H7 (cell line): ENCODE measurements at regions not wholly inside any gene's neighbourhood (a gene's known extent, or its start where the extent isn't known, plus 50 kb on each side); places are given as distances from the start of the nearest gene placed in this dataset.
"Not testable (repeated sequence)": the region's sequence is repeated elsewhere in the genome, so short reads cannot be mapped to it uniquely, and the experiment has no call there.

Experiments used
- DNase-seq: peaks from one replicate; pipeline ENCODE4 v3.0.0; 2012
- H3K27me3 ChIP-seq: 2 replicates; pipeline ENCODE4 v1.6.0; 2011; ENCODE audit warnings: mild to moderate bottlenecking, low read length; ENCODE audit not compliant: control insufficient read depth, insufficient read depth
- H3K36me3 ChIP-seq: replicated peaks from 2 replicates; pipeline ENCODE4 v1.5.1; 2011; ENCODE audit warnings: low read length; ENCODE audit not compliant: control insufficient read depth, insufficient read depth
- H3K4me3 ChIP-seq: 2 replicates; pipeline ENCODE4 v1.5.1; 2011; ENCODE audit warnings: low read depth, mild to moderate bottlenecking, control low read depth, low read length, moderate library complexity; ENCODE audit not compliant: insufficient read depth

DNA sequence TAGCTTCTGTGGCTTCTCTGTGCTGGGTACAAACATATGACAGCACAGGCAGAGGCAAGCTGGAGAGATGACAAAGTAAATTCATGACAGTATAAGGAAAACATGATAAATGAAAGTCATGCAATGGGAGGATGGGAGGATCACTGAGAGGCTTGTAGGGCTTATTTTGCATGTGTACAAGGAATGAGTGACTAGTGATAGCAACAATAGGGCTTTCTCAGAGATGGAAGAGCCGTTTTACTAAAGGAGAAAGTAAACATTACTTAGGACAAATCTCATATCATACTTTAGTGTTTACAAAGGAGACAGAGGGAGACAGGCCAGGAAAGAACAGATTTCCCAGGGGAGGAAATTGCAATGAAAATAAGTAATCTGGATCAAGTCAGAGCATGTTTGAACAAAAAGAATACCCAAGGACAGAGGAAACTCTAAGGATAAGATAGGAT lies 82.5 kb upstream of the RBMS1 start:
- Histone ChIP-seq H3K27me3 (no peaks in the 10 kb centered on the region), H3K4me3 (no peak overlapping the region), H3K36me3 (no peaks in the 10 kb centered on the region)
- DNase-seq, result no peak

DNA sequence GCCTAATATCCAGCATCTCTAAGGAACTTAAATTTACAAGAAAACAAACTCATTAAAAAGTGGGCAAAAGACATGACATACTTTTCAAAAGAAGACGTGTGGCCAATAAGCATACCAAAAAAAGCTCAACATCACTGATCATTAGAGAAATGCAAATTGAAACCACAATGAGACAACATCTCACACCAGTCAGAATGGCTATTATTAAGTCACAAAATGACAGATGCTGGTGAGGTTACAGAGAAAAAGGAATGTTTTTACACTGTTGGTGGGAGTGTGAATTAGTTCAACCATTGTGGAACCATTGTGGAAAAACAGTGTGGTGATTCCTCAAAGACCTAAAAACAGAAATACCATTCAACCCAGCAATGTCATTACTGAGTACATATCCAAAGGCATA lies 83.5 kb upstream of the RBMS1 start:
- not testable (repeated sequence) for H3K36me3 ChIP-seq, H3K27me3 ChIP-seq, H3K4me3 ChIP-seq, DNase-seq

- no peaks in the 10 kb centered on the region for H3K27me3 ChIP-seq
- no peaks in the 10 kb centered on the region for H3K36me3 ChIP-seq
- DNase-seq, result no peak
- no peak overlapping the region for H3K4me3 ChIP-seq
These were observed 87.4 kb upstream of the RBMS1 start for GRCh38 chr2:160581035-160581434.

GRCh38 chr2:160581448-160581847 lies 87.8 kb upstream of the RBMS1 start:
- H3K36me3 ChIP-seq, result no peaks in the 10 kb centered on the region
- H3K4me3 ChIP-seq, result no peak overlapping the region
- H3K27me3 ChIP-seq, result no peaks in the 10 kb centered on the region
- peak; percentile 21 for DNase-seq

- H3K36me3 ChIP-seq, result no peaks in the 10 kb centered on the region
- no peaks in the 10 kb centered on the region for H3K27me3 ChIP-seq
- no peak for DNase-seq
- no peak overlapping the region for H3K4me3 ChIP-seq
These were observed 88.5 kb upstream of the RBMS1 start for GRCh38 chr2:160582081-160582480.

DNA sequence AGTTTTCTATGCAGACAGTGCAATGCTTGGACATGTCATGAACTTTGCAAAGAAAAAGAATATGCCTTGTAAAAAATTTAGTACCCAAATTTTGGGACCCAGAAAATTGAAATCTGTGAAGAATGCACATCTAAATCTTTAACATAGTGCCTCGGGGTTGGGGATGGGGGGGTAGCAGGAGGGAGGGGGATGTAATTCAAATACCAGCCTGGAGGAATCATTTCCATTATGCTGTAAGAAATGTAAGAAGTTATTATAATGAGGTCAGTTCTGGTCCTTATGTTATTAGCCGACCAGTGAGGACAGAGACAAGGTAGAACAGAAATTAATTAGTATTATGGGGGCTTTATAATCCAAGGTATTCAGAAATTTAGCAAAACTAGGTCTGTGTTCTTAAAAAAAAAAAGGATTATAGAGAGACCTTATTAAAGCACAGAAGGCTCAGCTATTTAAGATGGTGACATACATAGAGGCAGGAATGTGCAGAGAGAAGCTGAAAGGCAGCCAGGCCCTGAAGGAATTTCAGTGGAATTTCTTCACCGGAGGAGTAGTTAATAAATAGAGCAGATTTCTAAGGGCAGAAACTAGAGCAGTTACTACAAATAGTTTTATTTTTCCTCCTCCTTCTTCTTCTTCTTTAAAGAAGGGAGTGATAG lies 89.0 kb upstream of the RBMS1 start:
- DNase-seq, result peak; percentile 9
- Histone ChIP-seq H3K27me3 (no peaks in the 10 kb centered on the region), H3K36me3 (no peaks in the 10 kb centered on the region), H3K4me3 (no peak overlapping the region)

DNA sequence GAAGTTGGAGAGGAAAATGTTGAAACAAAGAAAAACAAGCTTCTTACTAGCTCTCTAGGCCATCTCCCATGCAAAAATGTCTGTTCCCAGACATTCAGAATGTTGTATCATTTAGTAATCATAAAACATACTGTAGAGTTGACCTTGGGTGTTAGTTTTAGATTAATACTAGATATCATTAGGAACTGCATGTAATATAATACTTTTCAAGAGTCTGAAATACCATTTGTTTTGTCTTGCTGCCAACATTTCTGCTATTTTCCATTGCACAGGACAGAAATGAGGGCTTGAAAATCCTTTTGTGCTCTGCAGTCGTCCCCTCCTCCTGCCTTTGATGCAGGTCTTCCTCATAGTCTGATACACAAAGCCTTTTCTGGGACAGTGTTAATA lies 89.5 kb upstream of the RBMS1 start:
- Histone ChIP-seq H3K36me3 (no peaks in the 10 kb centered on the region), H3K4me3 (no peak overlapping the region), H3K27me3 (no peaks in the 10 kb centered on the region)
- no peak for DNase-seq

DNA sequence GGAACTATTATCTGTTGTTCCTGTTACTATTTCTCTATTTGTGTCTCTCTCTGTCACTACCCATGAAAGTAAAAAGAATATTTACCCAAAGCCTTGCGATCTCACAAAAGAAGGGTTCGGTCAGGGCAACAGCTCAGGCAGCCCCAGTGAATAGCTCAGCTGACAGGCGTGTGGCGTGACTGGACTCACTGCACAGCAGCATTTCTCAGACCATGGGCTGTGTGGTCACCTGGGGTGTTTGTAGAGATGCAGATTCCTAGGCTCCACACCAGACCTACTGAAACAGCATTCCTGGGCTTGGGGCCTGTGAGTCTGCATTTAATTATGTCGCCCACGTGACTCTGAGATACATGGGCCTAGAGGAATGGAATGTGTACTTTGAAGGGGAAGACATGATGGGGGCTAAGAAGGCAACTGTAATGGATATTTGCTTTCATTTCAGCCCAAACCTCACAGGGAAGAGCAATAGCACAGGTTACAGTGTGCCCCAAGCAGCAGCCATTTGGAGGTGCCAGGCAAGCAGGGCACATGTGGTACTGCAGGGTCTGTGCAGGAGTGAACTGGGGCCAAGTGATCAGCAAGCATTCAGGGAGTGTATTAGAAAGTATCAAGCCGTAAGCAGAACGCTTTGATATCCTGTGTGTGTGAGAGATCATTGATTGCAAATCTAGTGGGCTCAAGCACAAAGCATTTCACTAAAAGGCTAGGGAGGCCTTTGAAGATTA lies 90.4 kb upstream of the RBMS1 start:
- no peak for DNase-seq

DNA sequence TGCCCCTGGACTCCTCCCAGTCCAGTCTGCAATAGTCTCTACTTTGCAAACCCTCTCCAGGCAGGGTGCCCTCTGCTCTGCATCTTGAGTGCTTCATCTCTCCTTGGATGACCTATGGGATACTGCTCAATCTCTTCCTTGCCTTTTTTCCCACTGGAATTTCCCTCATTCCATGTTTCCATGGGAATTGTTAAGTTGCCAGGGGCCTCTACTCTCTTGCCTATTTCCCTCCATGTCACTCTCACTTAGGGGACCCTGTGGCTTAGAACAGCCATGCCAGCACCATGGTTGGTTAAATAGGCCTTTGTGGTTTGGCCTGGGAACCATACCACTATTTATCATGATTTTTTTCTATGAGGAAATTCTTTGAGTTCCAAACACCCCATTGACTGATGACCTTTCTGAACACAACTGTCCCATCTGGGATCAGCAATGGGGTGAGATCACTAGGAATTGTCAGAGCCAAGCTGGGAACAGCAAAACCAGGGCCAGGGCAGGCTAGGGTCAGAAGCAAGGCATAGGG lies 91.4 kb upstream of the RBMS1 start:
- Histone ChIP-seq H3K36me3 (no peaks in the 10 kb centered on the region), H3K4me3 (no peak overlapping the region), H3K27me3 (no peaks in the 10 kb centered on the region)
- no peak for DNase-seq

More for the DNA sequence above, 90.4 kb upstream of the RBMS1 start:
- Histone ChIP-seq H3K27me3 (no peaks in the 10 kb centered on the region), H3K4me3 (no peak overlapping the region), H3K36me3 (no peaks in the 10 kb centered on the region)

DNA sequence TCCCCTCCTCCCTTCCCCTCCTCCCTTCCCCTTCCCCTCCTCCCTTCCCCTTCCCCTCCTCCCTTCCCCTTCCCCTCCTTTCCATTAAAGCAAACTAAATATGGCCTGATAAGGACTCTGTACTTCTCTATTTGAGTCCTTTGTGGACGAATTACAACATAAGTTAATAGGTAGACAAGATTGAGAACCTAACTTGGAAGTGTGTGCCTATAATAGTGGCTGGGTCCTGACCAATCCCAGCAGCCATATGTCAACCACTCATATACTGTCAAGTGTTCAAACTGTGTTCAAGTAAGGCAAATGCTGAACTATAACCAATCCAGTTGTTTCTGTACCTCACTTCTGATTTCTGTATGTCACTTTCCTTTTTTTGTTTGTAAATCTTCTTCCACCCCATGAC lies 97.1 kb upstream of the RBMS1 start:
- Histone ChIP-seq H3K27me3 (no peaks in the 10 kb centered on the region), H3K36me3 (no peaks in the 10 kb centered on the region), H3K4me3 (no peak overlapping the region)
- no peak for DNase-seq

DNA sequence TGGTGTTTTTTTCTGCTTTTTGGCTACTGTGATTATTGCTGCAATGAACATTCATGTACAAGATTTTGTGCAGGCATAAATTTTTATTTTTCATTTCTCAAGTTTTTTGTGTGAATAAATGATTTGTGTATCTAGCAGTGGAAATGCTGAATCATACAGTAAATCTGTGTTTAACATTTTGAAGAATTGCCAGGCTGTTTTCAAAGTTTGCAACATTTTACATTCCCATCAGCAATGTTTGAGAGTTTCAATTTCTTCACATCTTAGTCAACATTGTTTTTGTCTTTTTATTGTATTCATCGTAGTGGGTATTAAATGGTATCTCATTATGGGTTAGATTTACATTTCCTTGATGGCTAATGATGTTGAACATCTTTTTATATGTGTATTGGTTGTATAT lies 98.8 kb upstream of the RBMS1 start:
- Histone ChIP-seq H3K36me3 (no peaks in the 10 kb centered on the region), H3K4me3 (no peak overlapping the region), H3K27me3 (no peaks in the 10 kb centered on the region)
- DNase-seq, result no peak

DNA sequence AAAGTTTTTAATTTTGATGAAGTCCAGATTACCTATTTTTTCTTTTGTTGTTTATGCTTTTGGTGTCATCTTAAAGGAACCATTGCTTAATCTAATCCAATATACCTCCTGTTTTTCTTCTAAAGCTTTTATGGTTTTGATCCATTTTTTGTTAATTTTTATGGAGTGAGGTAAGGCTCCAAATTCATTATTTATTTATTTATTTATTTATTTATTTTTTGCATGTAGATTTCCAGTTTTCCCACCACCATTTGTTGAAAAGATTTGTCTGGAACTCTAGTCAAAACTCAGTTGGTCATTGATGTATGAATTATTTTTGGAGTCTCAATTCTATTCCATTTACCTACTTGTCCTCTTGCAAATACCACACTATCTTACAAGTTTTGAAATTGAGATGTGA lies 99.4 kb upstream of the RBMS1 start:
- H3K27me3 ChIP-seq, result no peaks in the 10 kb centered on the region
- H3K4me3 ChIP-seq, result no peak overlapping the region
- DNase-seq, result no peak
- H3K36me3 ChIP-seq, result no peaks in the 10 kb centered on the region

- Histone ChIP-seq H3K4me3 (no peak overlapping the region), H3K36me3 (no peaks in the 10 kb centered on the region), H3K27me3 (no peaks in the 10 kb centered on the region)
- DNase-seq, result no peak
These were observed 102.8 kb upstream of the RBMS1 start for GRCh38 chr2:160596441-160596840.

- H3K4me3 ChIP-seq, DNase-seq, H3K27me3 ChIP-seq, H3K36me3 ChIP-seq: not testable (repeated sequence)
These were observed 106.8 kb upstream of the RBMS1 start for GRCh38 chr2:160600437-160600836.

GRCh38 chr2:160602073-160602472 lies 108.5 kb upstream of the RBMS1 start:
- H3K27me3 ChIP-seq, result no peaks in the 10 kb centered on the region
- no peak overlapping the region for H3K4me3 ChIP-seq
- H3K36me3 ChIP-seq, result no peaks in the 10 kb centered on the region
- DNase-seq, result no peak
